HepG2 (cell line): ENCODE measurements at regions not wholly inside any gene's neighbourhood (a gene's known extent, or its start where the extent isn't known, plus 50 kb on each side); places are given as distances from the start of the nearest gene placed in this dataset.

ENCODE experiments used
- CTCF ChIP-seq: sonication (generic); formaldehyde crosslinking; IDR thresholded peaks from 2 replicates; pipeline ENCODE4 v1.5.0; 2020; ENCODE audit warnings: mild to moderate bottlenecking, missing genetic modification reagents, moderate library complexity
- HIC2 ChIP-seq: sonication (generic); formaldehyde crosslinking; IDR thresholded peaks from 2 replicates; pipeline ENCODE4 v1.9.0; 2022; ENCODE audit warnings: low read depth, missing genetic modification reagents
- MAFK ChIP-seq, 2 experiments: IDR thresholded peaks in 1 of 2; conservative IDR thresholded peaks in 1 of 2; 2 replicates each; pipeline ENCODE4 v1.6.1; 2011; ENCODE audit warnings: improper control_type of control experiment in 2 of 2, low read length in 2 of 2
- MED1 ChIP-seq: sonication (generic); formaldehyde crosslinking; IDR thresholded peaks from 2 replicates; pipeline ENCODE4 v1.4.0; 2020; ENCODE audit warnings: missing genetic modification reagents
- MTERF4 ChIP-seq: sonication (generic); formaldehyde crosslinking; IDR thresholded peaks from 2 replicates; pipeline ENCODE4 v1.8.0; 2023; ENCODE audit warnings: mild to moderate bottlenecking, missing genetic modification reagents
- POGZ ChIP-seq: sonication (generic); formaldehyde crosslinking; IDR thresholded peaks from 2 replicates; pipeline ENCODE4 v1.4.0; 2020; ENCODE audit warnings: mild to moderate bottlenecking, missing genetic modification reagents
- SOX13 ChIP-seq, 3 experiments: fragments of 450-650 bp in 1 of 3; sonication (generic) in 1 of 3; formaldehyde crosslinking in 1 of 3; IDR thresholded peaks in 2 of 3; conservative IDR thresholded peaks in 1 of 3; 2 replicates each; pipeline versions ENCODE4 v1.5.0 to v1.6.1; 2016 to 2020; ENCODE audit warnings: antibody characterized with exemption in 1 of 3, mild to moderate bottlenecking in 1 of 3, missing compliant biosample characterization in 1 of 3, missing genetic modification reagents in 1 of 3, moderate library complexity in 1 of 3
- ZC3H4 ChIP-seq: sonication (generic); formaldehyde crosslinking; IDR thresholded peaks from 2 replicates; pipeline ENCODE4 v1.4.0; 2020; ENCODE audit warnings: missing genetic modification reagents, borderline replicate concordance
- ZFP82 ChIP-seq: sonication (generic); formaldehyde crosslinking; IDR thresholded peaks from 2 replicates; pipeline ENCODE4 v1.5.1; 2020; ENCODE audit warnings: mild to moderate bottlenecking, missing genetic modification reagents, borderline replicate concordance

- no peak for TF ChIP-seq POGZ (CRISPR knock-in tag)
- TF ChIP-seq MTERF4 (CRISPR knock-in tag) = no peak
- TF ChIP-seq SOX13 (IDR thresholded peaks at IDR 0.05) = no peak
- no peak for TF ChIP-seq SOX13 (CRISPR knock-in tag; conservative IDR thresholded peaks at IDR 0.05 in 1 of 2, IDR thresholded peaks at IDR 0.05 in 1 of 2)
- no peak for TF ChIP-seq MAFK (conservative IDR thresholded peaks at IDR 0.05 in 1 of 2, IDR thresholded peaks at IDR 0.05 in 1 of 2; ENCODE audit: low read length in 2 of 2)
- no peak for TF ChIP-seq ZFP82 (CRISPR knock-in tag)
- TF ChIP-seq CTCF (CRISPR knock-in tag) = no peak
- TF ChIP-seq MED1 (CRISPR knock-in tag) = no peak
- no peak for TF ChIP-seq ZC3H4 (CRISPR knock-in tag)
- no peak for TF ChIP-seq HIC2 (CRISPR knock-in tag)
These were observed 190.4 kb upstream of the LYZL1 start for GRCh38 chr10:29098423-29098822.
